ENCODE measurements at regions not wholly inside any gene's neighbourhood (a gene's known extent, or its start where the extent isn't known, plus 50 kb on each side); places are given as distances from the start of the nearest gene placed in this dataset.

DNA sequence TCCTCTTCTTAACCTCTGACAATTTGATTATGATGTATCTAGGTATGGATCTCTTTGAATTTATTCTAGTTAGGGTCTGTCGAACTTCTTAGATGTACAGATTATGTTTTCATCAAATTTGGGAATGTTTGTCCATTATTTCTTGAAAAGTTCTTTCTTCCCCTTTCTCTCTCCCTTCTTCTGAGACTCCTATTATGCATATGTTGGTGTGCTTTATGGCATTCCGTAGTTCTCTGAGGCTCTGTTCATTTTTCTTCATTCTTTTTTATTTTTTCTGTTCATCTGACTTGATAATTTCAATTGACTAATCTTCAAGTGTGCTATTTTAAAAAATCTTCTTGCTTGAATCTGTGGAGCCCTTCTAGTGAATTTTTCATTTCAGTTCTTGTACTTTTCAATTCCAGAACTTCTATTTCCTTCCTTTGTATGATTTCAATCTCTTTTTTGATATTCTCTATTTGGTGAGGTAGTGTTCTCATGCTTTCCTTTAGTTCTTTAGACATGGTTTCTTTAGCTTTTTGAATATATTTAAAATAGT, 79.8 kb downstream of the TMEM270 start:
- TF ChIP-seq, protein P1, sequence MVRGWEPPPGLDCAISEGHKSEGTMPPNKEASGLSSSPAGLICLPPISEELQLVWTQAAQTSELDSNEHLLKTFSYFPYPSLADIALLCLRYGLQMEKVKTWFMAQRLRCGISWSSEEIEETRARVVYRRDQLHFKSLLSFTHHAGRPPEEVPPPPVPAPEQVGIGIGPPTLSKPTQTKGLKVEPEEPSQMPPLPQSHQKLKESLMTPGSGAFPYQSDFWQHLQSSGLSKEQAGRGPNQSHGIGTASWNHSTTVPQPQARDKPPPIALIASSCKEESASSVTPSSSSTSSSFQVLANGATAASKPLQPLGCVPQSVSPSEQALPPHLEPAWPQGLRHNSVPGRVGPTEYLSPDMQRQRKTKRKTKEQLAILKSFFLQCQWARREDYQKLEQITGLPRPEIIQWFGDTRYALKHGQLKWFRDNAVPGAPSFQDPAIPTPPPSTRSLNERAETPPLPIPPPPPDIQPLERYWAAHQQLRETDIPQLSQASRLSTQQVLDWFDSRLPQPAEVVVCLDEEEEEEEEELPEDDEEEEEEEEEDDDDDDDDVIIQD (CRISPR knock-in tag; IDR thresholded peaks at IDR 0.05; ENCODE audit: low read depth), result no peak
- TF ChIP-seq POLR2AphosphoS5 (IDR thresholded peaks at IDR 0.05; ENCODE audit: low read depth, low read length), result no peak
- TF ChIP-seq CTCF (CRISPR knock-in tag; IDR thresholded peaks at IDR 0.05), result no peak
- TF ChIP-seq TAF1 (CRISPR knock-in tag; IDR thresholded peaks at IDR 0.05), result no peak
- TF ChIP-seq CEBPG (CRISPR knock-in tag; IDR thresholded peaks at IDR 0.05), result no peak
- no peak for TF ChIP-seq TMF1 (CRISPR knock-in tag; IDR thresholded peaks at IDR 0.05; ENCODE audit: low read depth)

All from HepG2 (cell line).